Prostate gland (tissue), 2 donors: ENCODE measurements at regions not wholly inside any gene's neighbourhood (a gene's known extent, or its start where the extent isn't known, plus 50 kb on each side); places are given as distances from the start of the nearest gene placed in this dataset.

Experiments
- DNase-seq: peaks from one replicate; pipeline ENCODE4 v3.0.0-alpha.2; 2019; ENCODE audit warnings: low spot score
- H3K27ac ChIP-seq, 2 donors: fragments of 200-600 bp; sonication (generic); 2 replicates each; pipeline ENCODE4 v1.5.1; 2017 to 2019
- H3K27me3 ChIP-seq: fragments of 200-600 bp; sonication (generic); replicated peaks from 2 replicates; pipeline ENCODE4 v1.5.1; 2019; ENCODE audit not compliant: insufficient read depth
- H3K36me3 ChIP-seq, 2 donors: fragments of 200-600 bp; sonication (generic); 1 replicate in 1 of 2; 2 replicates in 1 of 2; pipeline versions ENCODE4 v1.5.1 to v1.8.1; 2017 to 2019
- H3K4me1 ChIP-seq: fragments of 200-600 bp; sonication (generic); replicated peaks from 2 replicates; pipeline ENCODE4 v1.5.1; 2019
- H3K4me3 ChIP-seq, 2 donors: fragments of 200-600 bp; sonication (generic); 2 replicates each; pipeline ENCODE4 v1.5.1; 2017 to 2019
- H3K9me3 ChIP-seq: fragments of 200-600 bp; sonication (generic); 2 replicates; pipeline ENCODE4 v1.5.1; 2017
- POLR2A ChIP-seq: fragments of 450-650 bp; IDR thresholded peaks from one replicate; pipeline ENCODE4 v1.6.1; 2016; ENCODE audit warnings: antibody characterized with exemption, mild to moderate bottlenecking
- POLR2AphosphoS5 ChIP-seq: sonication (generic); formaldehyde crosslinking; IDR thresholded peaks from one replicate; pipeline ENCODE4 v1.6.1; 2017; ENCODE audit warnings: antibody characterized with exemption
- WGBS: methylation state at CpG from one replicate; pipeline ENCODE4 v1.1.5; 2018; 5-methylcytosine and 5-hydroxymethylcytosine counted together
- intact Hi-C: fragments of 100-400 bp; cut with DNase I; formaldehyde crosslinking; loops from one replicate; pipeline ENCODE4 v1.14.2; 2022
- TF ChIP-seq, protein P1 (sequence below), 4 experiments: fragments of 200-600 bp in 2 of 4; fragments of 450-650 bp in 2 of 4; sonication (generic) in 2 of 4; IDR thresholded peaks; 1 replicate in 3 of 4; 2 replicates in 1 of 4; pipeline ENCODE4 v1.5.1; 2016 to 2019; ENCODE audit warnings: antibody characterized with exemption in 4 of 4, mild to moderate bottlenecking in 2 of 4, moderate library complexity in 2 of 4

DNA sequence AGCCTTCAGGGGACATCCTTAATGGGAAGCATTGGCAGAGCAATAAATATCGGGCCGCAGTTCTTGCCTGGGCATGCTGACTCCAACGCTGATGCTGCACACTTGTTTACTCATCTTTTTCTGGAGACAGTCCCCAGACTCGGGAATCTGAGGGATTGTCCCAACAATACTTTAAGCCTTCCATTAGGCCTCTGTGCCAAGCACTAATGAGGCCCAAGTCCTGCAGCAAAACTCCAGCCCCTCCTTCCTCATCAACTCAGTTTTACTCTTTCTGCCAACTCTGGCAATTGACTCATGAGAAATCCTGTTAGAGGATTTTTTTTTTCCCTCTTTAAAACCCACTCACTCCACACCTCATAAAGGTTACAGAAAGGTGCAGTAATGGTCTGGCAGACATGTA, 233.4 kb upstream of the PELI2 start:
- intact Hi-C loops: no loop called here
- Histone ChIP-seq H3K4me3 (no peak overlapping the region), H3K36me3 (no peaks in the 10 kb centered on the region), H3K9me3 (no peaks in the 10 kb centered on the region), H3K27me3 (no peaks in the 10 kb centered on the region), H3K4me1 (no peaks in the 10 kb centered on the region), H3K27ac (no peak overlapping the region)
- peak; percentile 76 for DNase-seq
- TF ChIP-seq, protein P1, sequence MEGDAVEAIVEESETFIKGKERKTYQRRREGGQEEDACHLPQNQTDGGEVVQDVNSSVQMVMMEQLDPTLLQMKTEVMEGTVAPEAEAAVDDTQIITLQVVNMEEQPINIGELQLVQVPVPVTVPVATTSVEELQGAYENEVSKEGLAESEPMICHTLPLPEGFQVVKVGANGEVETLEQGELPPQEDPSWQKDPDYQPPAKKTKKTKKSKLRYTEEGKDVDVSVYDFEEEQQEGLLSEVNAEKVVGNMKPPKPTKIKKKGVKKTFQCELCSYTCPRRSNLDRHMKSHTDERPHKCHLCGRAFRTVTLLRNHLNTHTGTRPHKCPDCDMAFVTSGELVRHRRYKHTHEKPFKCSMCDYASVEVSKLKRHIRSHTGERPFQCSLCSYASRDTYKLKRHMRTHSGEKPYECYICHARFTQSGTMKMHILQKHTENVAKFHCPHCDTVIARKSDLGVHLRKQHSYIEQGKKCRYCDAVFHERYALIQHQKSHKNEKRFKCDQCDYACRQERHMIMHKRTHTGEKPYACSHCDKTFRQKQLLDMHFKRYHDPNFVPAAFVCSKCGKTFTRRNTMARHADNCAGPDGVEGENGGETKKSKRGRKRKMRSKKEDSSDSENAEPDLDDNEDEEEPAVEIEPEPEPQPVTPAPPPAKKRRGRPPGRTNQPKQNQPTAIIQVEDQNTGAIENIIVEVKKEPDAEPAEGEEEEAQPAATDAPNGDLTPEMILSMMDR (IDR thresholded peaks at IDR 0.05): no peak
- TF ChIP-seq POLR2A (no peak), POLR2AphosphoS5 (peak; percentile 53)
- WGBS: 54% methylated on average over 4 of the region's 4 CpGs

DNA sequence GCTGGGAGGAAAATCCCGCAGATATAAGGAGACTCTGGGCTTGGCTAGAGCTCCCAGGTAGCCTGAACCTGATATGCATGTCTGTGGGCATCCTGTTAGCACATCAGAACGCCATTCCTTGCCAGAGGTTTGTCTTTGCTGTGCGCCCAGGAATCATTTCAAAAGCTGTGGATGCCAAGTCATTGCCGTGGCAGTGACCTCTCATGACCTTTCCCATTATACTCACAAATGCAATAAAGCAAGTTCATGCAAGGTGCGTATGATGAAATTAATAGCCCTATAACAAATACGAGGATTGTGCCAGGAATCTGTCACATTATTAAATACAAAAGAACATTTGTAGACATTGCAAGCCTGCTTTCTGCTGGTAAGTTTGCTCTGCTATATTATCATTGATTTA, 229.1 kb upstream of the PELI2 start:
- WGBS: 16% methylated on average over 6 of the region's 6 CpGs
- no peaks in the 10 kb centered on the region for H3K4me1 ChIP-seq
- H3K27me3 ChIP-seq: no peaks in the 10 kb centered on the region
- intact Hi-C loops: no loop called here
- no peaks in the 10 kb centered on the region for H3K36me3 ChIP-seq
- TF ChIP-seq POLR2AphosphoS5 (peak; percentile 95), POLR2A (no peak)
- TF ChIP-seq, protein P1 (IDR thresholded peaks at IDR 0.05): no peak
- H3K4me3 ChIP-seq: no peak overlapping the region
- peak; percentile 91 for DNase-seq
- no peaks in the 10 kb centered on the region for H3K9me3 ChIP-seq
- H3K27ac ChIP-seq: peak overlapping the region; percentile 27 to 53

DNA sequence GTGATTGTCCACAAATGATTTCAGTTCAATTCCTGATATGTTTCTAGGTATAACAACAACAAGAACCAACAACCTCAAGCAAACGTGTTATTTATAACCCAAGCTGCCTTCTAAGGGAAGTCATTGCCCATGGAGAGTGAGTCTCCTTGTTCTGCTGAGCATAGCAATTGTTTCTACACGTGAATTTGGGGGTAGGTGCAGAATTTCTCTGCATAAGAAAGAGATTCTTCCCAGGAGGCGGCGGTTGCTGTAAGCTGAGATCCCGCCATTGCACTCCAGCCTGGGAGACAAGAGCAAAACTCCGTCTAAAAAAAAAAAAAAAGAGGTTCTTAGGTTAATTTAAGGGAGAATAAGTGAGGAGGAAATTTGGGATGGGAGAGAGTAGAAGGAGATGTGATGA, 226.5 kb upstream of the PELI2 start:
- Histone ChIP-seq H3K27ac (no peak overlapping the region), H3K4me1 (no peaks in the 10 kb centered on the region), H3K9me3 (no peaks in the 10 kb centered on the region), H3K4me3 (no peak overlapping the region), H3K36me3 (no peaks in the 10 kb centered on the region), H3K27me3 (no peaks in the 10 kb centered on the region)
- TF ChIP-seq POLR2A: no peak
- TF ChIP-seq, protein P1 (IDR thresholded peaks at IDR 0.05): no peak
- no peak for TF ChIP-seq POLR2AphosphoS5
- WGBS: 69% methylated on average over 6 of the region's 6 CpGs
- no peak for DNase-seq
- intact Hi-C loops: no loop called here

DNA sequence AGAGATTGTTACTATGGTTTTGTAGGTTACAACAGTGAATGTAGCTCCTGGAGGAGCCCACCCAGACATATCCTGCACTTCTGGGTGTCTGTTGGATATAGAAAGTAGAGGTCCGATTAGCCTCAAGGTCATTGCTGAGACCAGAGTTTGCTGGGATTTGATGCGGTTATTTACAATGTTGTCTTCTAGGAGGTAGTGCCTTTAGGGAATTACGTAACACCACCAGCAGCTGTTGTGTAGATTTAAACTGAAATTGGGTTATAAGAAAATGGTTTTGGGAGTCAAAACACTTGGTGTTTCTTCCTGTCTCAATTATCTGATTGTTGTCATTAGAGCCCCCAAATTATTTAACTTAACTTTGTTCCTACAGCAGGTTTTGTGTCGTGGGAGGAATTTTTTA, 225.3 kb upstream of the PELI2 start:
- intact Hi-C loops: no loop called here
- WGBS: 64% methylated on average over 4 of the region's 4 CpGs

DNA sequence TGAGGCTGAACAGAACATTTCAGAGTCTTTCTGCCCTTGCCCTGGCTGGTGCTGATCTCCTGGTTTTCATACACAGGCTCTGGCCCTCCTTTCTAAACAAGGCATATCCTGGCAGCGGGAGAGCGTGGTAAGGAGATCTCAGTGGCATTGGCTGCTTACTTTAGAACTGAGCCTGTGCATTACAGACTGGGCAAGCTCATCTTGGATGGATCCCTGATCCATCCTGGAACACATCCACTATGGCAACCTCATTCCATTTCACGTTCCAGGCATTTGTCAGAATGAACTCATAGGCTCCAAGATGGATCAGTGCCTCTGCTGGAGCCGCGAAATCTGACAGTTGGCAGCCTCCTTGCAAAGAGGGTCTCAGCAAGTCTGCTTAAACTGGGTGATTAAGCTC, 224.5 kb upstream of the PELI2 start:
- Histone ChIP-seq H3K27me3 (no peaks in the 10 kb centered on the region), H3K4me1 (no peaks in the 10 kb centered on the region), H3K4me3 (no peak overlapping the region), H3K9me3 (no peaks in the 10 kb centered on the region), H3K36me3 (no peaks in the 10 kb centered on the region), H3K27ac (no peak overlapping the region)
- WGBS: 60% methylated on average over 5 of the region's 5 CpGs
- TF ChIP-seq, protein P1 (IDR thresholded peaks at IDR 0.05): no peak
- TF ChIP-seq POLR2A: no peak
- no peak for TF ChIP-seq POLR2AphosphoS5
- no peak for DNase-seq
- intact Hi-C loops: no loop called here

More for the DNA sequence above, 225.3 kb upstream of the PELI2 start:
- H3K27me3 ChIP-seq: no peaks in the 10 kb centered on the region
- no peaks in the 10 kb centered on the region for H3K36me3 ChIP-seq
- no peaks in the 10 kb centered on the region for H3K9me3 ChIP-seq
- no peak for TF ChIP-seq POLR2AphosphoS5
- no peak for TF ChIP-seq POLR2A
- TF ChIP-seq, protein P1 (IDR thresholded peaks at IDR 0.05): no peak
- no peak overlapping the region for H3K4me3 ChIP-seq
- no peak overlapping the region for H3K27ac ChIP-seq
- no peaks in the 10 kb centered on the region for H3K4me1 ChIP-seq
- DNase-seq: no peak
